MCF 10A (cell line): ENCODE measurements at regions not wholly inside any gene's neighbourhood (a gene's known extent, or its start where the extent isn't known, plus 50 kb on each side); places are given as distances from the start of the nearest gene placed in this dataset.

Source experiments
- BruUV-seq: library from RNA; stranded (reverse); fragments of 400-500 nt; replicated peaks from 2 replicates; lab custom pipeline; 2021; lab: Mats Ljungman, UMichigan
- CTCF ChIA-PET: fragments of 300-600 bp; sonication (Branson Sonifier 250); formaldehyde crosslinking; extraction: SDS; loops from one replicate; lab custom pipeline; 2021; ENCODE audit warnings: antibody characterized with exemption, inconsistent platforms; lab: Yijun Ruan, JAX
- POLR2A ChIA-PET: fragments of 300-600, 350-650 bp; sonication (Branson Sonifier 250); formaldehyde crosslinking; extraction: SDS; loops from one replicate; lab custom pipeline; 2020; ENCODE audit warnings: antibody characterized with exemption, inconsistent platforms; lab: Yijun Ruan, JAX
- DNase-seq: peaks from one replicate; pipeline ENCODE4 v3.0.0-alpha.2; 2018; ENCODE audit not compliant: unreplicated experiment
- H3K27ac Mint-ChIP-seq: one replicate; pipeline ENCODE4 v1.8.0; 2022; ENCODE audit warnings: mild to moderate bottlenecking, low read depth, mixed read lengths; ENCODE audit not compliant: unreplicated experiment
- H3K27me3 Mint-ChIP-seq: one replicate; pipeline ENCODE4 v1.8.0; 2022; ENCODE audit warnings: mixed read lengths; ENCODE audit not compliant: insufficient read depth, unreplicated experiment
- H3K36me3 Mint-ChIP-seq: one replicate; pipeline ENCODE4 v1.8.0; 2022; ENCODE audit warnings: mild to moderate bottlenecking, moderate library complexity, mixed read lengths; ENCODE audit not compliant: insufficient read depth, unreplicated experiment
- H3K4me1 Mint-ChIP-seq: one replicate; pipeline ENCODE4 v1.8.0; 2022; ENCODE audit warnings: mixed read lengths; ENCODE audit not compliant: insufficient read depth, unreplicated experiment
- H3K4me3 Mint-ChIP-seq: one replicate; pipeline ENCODE4 v1.8.0; 2022; ENCODE audit warnings: mild to moderate bottlenecking, moderate library complexity, mixed read lengths; ENCODE audit not compliant: unreplicated experiment
- H3K9me3 Mint-ChIP-seq: one replicate; pipeline ENCODE4 v1.8.0; 2022; ENCODE audit warnings: mixed read lengths; ENCODE audit not compliant: unreplicated experiment
- CTCF ChIP-seq: fragments of 200-600 bp; IDR thresholded peaks from one replicate; pipeline ENCODE4 v1.8.0; 2022; ENCODE audit warnings: antibody characterized with exemption, mild to moderate bottlenecking; ENCODE audit not compliant: unreplicated experiment
- intact Hi-C: fragments of 100-400 bp; cut with micrococcal nuclease; formaldehyde crosslinking; loops from 2 replicates; pipeline ENCODE4 v1.14.1; 2022

- TF ChIP-seq CTCF: no peak
- CTCF ChIA-PET: interaction anchor here (0.6 to 8.9 kb wide), 8 partner anchors 15 to 367 kb away, joined by 3 to 121 read pairs (median 4); no protein-coding TSS in a partner anchor
- Mint-ChIP-seq H3K4me1 (peaks cover 12% of the 10 kb centered on the region), H3K36me3 (no peaks in the 10 kb centered on the region), H3K9me3 (no peaks in the 10 kb centered on the region), H3K27me3 (no peaks in the 10 kb centered on the region), H3K4me3 (no peak overlapping the region), H3K27ac (no peak overlapping the region)
- no TSS peak for BruUV-seq
- intact Hi-C loops: no loop called here
- no peak for DNase-seq
- POLR2A ChIA-PET: no interaction called here
Measured at GRCh38 chr1:84756455-84757082, 66.3 kb upstream of the SSX2IP start.

GRCh38 chr1:84756001-84756400, 65.7 kb upstream of the SSX2IP start:
- no peaks in the 10 kb centered on the region for H3K9me3 Mint-ChIP-seq
- CTCF ChIA-PET: interaction anchor here (0.6 to 8.9 kb wide), 6 partner anchors 16 to 329 kb away, joined by 3 to 121 read pairs (median 4); no protein-coding TSS in a partner anchor
- no peak for DNase-seq
- BruUV-seq: no TSS peak
- TF ChIP-seq CTCF: no peak
- intact Hi-C loops: no loop called here
- no peaks in the 10 kb centered on the region for H3K36me3 Mint-ChIP-seq
- H3K4me1 Mint-ChIP-seq: peaks cover 12% of the 10 kb centered on the region
- no peaks in the 10 kb centered on the region for H3K27me3 Mint-ChIP-seq
- POLR2A ChIA-PET: no interaction called here
- H3K27ac Mint-ChIP-seq: no peak overlapping the region
- H3K4me3 Mint-ChIP-seq: no peak overlapping the region

GRCh38 chr1:84755216-84755615, 65.0 kb upstream of the SSX2IP start:
- peaks cover 18% of the 10 kb centered on the region for H3K4me1 Mint-ChIP-seq
- no peak overlapping the region for H3K27ac Mint-ChIP-seq
- no peak for TF ChIP-seq CTCF
- no peaks in the 10 kb centered on the region for H3K36me3 Mint-ChIP-seq
- ChIA-PET CTCF (interaction anchor here (0.9 to 8.9 kb wide), 7 partner anchors 66 to 612 kb away, joined by 3 to 121 read pairs (median 4); partner anchors contain the start of genes PRKACB and SSX2IP), POLR2A (no interaction called here)
- no peak overlapping the region for H3K4me3 Mint-ChIP-seq
- no peaks in the 10 kb centered on the region for H3K9me3 Mint-ChIP-seq
- no peaks in the 10 kb centered on the region for H3K27me3 Mint-ChIP-seq
- intact Hi-C loops: no loop called here
- no TSS peak for BruUV-seq
- no peak for DNase-seq

- no TSS peak for BruUV-seq
- Mint-ChIP-seq H3K27me3 (no peaks in the 10 kb centered on the region), H3K4me3 (no peak overlapping the region), H3K27ac (no peak overlapping the region), H3K9me3 (no peaks in the 10 kb centered on the region), H3K4me1 (peaks cover 27% of the 10 kb centered on the region), H3K36me3 (no peaks in the 10 kb centered on the region)
- ChIA-PET POLR2A (interaction anchor here (0.7 to 1.4 kb wide), 2 partner anchors 65 to 135 kb away, joined by 3 to 5 read pairs; no protein-coding TSS in a partner anchor), CTCF (interaction anchor here (0.6 to 8.9 kb wide), 33 partner anchors 8 to 611 kb away, joined by 3 to 121 read pairs (median 5); partner anchors contain the start of genes CTBS, PRKACB and SSX2IP)
- intact Hi-C loops: loop anchor here (5.0 kb wide), 3 partner anchors 87 to 847 kb away; no protein-coding TSS in a partner anchor
- TF ChIP-seq CTCF: no peak
- DNase-seq: no peak
Measured at GRCh38 chr1:84754386-84754703, 64.1 kb upstream of the SSX2IP start.
